Dedifferentiated amniotic fluid mesenchymal stem cell (primary cell): ENCODE measurements at regions not wholly inside any gene's neighbourhood (a gene's known extent, or its start where the extent isn't known, plus 50 kb on each side); places are given as distances from the start of the nearest gene placed in this dataset.

Experiments
- DNase-seq: peaks from one replicate; pipeline ENCODE4 v3.0.0-alpha.2; 2016; ENCODE audit errors: extremely low spot score

DNA sequence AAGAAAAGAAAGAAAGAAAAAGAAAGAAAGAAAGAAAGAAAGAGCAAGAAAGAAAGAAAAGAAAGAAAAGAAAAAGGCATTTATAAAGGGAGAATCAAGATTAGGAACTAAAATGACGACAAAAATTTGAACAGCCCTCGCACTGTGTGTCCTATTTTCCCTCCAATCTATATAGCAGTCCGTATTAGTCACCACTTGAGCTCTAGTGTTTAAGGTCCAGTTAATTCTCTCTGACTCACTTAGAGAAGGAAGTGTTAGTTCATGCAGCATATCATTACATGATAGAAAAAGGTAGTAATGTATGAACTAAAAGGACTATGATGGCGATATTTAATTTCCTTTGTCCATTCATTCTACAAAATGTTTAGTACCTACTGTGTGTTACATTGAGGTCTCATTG lies 122.7 kb downstream of the CBLL2 start:
- DNase-seq, result no peak

GRCh38 chrX:22396408-22396807 lies 123.7 kb downstream of the CBLL2 start:
- no peak for DNase-seq

GRCh38 chrX:22397566-22397965 lies 124.9 kb downstream of the CBLL2 start:
- DNase-seq, result no peak

- no peak for DNase-seq
Observed at GRCh38 chrX:22399437-22400192, 126.9 kb downstream of the CBLL2 start.

DNA sequence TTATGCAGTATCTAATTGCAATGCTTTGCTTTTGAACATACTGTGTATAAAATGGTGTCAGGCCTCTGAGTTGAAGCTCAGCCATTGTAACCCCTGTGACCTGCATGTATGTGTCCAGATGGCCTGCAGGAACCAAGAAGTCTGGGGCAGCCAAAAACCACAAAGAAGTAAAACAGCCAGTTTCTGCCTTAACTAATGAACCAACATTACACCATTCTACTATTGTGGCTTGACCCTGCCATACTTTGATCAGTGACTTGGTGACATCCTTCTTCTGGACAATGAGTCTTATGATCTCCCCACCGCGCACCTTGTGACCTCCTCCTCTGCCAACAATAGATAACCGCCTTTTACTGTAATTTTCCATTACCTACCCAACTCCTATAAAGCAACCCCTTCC lies 131.6 kb downstream of the CBLL2 start:
- DNase-seq, result no peak

DNA sequence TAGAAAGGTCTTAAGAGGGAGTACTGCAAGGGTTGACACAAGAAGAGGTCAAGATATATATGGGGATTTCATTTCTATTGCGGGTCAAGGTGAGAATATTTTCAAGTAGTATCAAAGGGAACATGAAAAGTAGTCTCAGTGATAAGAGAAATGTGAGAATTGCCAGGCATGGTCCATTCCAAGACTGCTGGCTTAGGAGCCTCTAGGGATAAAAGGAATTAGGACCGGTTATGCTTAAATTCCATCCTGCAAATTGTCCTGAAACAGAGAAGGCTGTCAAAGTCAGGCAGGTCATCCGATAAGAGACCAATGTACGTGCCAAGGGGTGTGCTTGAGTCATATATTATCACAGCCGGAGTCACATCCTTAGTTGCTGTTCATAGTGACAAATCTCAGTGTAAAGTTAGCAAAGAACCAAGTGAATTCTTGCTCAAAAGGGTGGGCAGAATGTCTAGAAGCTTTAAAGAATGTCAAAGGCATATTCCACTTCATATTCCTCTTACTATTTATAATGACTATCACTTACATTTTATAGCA lies 133.6 kb downstream of the CBLL2 start:
- no peak for DNase-seq

DNA sequence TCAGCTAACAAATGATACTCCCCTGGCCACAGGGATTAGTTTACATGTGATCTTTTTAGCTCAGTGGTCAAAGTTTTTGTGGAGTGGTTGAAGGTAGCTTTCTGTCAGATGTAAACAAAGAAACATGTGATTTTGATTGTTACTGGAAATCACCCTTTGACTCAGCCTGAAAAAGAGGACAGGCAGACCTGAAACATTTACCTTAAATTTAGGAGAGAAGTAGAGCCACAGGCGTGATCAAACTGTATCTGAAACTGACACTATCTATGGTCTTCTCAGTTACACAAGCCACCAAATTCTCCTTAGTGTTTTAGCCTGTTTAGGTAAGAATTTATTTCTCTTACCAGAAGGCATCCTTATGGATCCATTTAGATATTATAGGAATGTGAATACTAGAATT lies 136.7 kb downstream of the CBLL2 start:
- DNase-seq, result no peak

GRCh38 chrX:22424122-22424915 lies 151.6 kb downstream of the CBLL2 start:
- no peak for DNase-seq

GRCh38 chrX:22424919-22425318 lies 152.2 kb downstream of the CBLL2 start:
- DNase-seq, result no peak

DNA sequence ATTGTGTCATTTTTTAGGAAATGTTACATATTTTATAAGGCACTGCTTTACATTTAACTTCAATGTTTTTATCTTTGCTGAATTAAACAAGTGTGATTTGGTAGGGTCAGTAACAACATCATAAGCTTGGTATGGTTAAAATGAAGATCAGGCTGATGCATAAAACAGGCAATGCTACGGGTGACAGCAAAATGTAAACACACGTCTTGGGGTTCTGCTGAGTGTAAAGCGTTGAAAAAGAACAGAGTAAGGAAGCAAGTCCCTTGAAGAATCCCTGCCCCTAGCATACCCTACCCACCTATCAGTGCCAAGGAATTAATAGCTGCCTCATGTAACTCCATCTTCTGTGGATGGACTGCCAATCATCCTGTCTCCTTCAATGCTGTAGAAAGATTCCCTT lies 157.0 kb downstream of the CBLL2 start:
- no peak for DNase-seq

DNA sequence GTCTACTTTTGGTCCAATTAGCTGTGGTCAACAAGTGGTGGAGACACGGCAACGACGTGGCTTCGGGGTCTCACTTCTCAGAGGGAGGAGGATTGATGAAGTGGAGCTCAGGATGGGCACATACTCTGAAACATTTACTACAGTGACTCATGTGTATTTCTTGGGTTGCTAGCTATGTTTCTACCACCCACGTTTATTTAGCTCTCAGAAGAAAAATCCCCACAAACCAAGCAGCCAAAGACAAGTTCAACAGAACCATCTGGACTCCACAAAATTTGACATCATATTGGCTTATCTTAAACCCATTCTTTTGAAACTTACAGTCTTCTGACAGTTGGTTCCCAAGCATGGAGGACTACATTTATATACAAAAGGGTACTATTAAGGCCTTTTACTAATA lies 158.0 kb downstream of the CBLL2 start:
- DNase-seq, result no peak

- DNase-seq, result no peak
Observed at GRCh38 chrX:22433292-22434070, 160.8 kb downstream of the CBLL2 start.

DNA sequence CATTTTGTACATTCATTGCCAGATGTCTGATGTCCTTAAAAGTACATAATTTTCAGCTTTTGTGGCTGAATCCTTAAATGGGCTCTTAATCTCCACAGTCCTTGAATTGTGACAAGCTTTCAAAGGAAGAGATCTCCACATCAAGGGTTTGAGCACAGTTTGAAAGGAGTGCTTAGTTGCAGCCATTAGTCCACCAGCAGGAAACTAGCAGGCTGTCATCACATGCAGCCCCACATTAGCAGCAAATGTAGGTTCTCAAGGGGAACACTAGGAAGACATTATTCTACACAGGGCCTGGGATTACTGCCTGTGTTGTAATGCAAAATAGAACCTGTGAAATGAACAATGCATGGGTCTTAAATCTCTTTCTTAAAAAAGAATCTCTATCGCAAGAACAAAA lies 173.2 kb downstream of the CBLL2 start:
- DNase-seq, result no peak

GRCh38 chrX:22462959-22463358 lies 190.2 kb downstream of the CBLL2 start:
- no peak for DNase-seq

GRCh38 chrX:22467571-22467970 lies 194.9 kb downstream of the CBLL2 start:
- no peak for DNase-seq

GRCh38 chrX:22481436-22481835 lies 208.7 kb downstream of the CBLL2 start:
- DNase-seq, result no peak

- DNase-seq, result no peak
Observed at GRCh38 chrX:22486296-22486695, 213.6 kb downstream of the CBLL2 start.

GRCh38 chrX:22516893-22517292 lies 244.2 kb downstream of the CBLL2 start:
- no peak for DNase-seq

GRCh38 chrX:22520128-22520828 lies 247.6 kb downstream of the CBLL2 start:
- DNase-seq, result no peak

DNA sequence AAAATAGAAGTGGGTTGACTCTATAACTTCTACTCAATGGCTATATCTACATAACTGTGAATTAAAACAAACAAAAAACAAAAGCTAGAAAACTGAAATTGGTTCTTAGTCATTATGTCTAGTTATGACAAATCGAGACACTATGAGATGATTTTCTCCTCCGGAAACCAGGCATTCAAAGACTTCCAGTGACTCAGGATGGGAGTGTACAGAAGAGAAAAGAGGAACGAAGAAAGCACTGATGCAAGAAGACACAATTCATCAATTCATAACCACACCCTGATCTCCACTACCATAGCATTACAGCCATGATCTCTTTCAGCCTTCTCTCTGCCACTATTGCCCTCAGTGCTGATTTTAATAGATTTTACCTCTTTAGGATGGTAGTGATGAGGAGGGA lies 253.6 kb downstream of the CBLL2 start:
- DNase-seq, result peak; percentile 66

DNA sequence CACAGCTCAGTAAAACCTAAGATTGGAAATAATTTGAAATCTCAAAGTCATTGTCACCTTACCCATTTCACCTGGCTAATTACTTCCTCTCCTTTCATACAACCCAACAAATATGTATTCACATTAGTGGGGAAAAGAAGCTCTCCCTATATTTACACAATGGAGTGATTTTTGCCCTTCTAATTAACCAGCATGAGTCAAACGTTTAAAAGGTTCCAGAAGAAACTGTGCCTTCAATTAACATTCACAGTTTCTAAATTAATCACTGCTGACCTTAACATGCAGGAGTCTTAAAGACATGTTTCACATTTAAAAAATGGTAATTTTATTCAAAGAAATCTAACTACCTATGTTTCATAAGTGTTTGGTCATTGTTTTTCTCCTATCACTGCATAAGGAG lies 254.6 kb downstream of the CBLL2 start:
- DNase-seq, result no peak

- no peak for DNase-seq
Observed at GRCh38 chrX:22533898-22534297, 261.2 kb downstream of the CBLL2 start.
